ENCODE measurements at regions not wholly inside any gene's neighbourhood (a gene's known extent, or its start where the extent isn't known, plus 50 kb on each side); places are given as distances from the start of the nearest gene placed in this dataset.
"Not testable (repeated sequence)": the region's sequence is repeated elsewhere in the genome, so short reads cannot be mapped to it uniquely, and the experiment has no call there.

DNA sequence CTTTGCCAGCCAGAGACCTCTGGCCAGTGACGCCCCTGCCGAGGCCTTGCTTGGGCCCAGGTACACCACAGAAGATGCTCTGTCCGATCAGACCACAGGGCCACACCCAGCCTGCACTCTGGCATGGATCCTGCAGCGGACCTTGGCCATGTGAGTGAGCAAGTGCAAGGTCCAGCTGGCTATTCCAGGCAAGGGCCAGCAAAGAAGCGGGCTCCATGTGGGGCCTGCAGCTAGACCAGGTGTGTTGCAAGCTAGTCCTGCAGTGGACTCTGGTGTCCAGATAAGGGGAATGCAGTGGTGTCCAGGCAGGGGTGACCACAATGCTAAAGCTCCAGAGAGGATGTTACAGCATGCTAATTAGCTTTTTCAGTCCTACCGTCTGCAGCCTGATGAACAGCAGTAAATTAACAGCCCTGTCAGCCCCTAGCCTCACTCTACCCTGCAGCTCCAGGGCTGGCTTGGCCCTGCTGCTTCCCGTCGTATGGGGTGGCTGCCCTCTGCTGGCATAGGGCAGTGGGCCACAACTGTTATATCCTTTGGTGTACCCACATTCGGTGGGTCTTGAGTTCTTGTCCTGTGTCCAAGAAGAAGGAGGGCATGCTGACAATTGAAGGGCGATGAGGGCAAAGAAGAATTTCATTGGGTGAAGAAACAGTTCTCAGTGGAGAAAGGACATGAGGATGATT lies 284.5 kb upstream of the POU5F2 start:
- DNase-seq = no peak

DNA sequence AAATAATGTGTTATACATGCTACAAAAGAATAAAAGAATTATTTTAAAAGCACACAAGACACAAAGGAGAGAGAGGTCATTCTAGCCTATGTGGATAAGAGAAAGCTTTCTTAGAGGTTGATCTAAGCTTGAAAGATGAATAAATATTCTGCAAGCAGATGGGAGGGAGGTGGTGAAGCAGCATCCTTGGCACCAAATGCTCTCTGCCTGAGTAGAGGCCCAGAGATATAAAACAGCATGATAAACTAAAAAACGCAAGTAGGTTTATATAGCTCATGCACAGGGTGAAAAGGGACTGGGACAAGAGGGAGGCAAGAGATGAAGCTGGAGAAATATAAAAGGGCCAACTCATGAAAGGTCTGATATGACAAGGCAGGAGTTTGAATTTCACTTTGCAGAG lies 283.2 kb upstream of the POU5F2 start:
- DNase-seq = no peak

DNA sequence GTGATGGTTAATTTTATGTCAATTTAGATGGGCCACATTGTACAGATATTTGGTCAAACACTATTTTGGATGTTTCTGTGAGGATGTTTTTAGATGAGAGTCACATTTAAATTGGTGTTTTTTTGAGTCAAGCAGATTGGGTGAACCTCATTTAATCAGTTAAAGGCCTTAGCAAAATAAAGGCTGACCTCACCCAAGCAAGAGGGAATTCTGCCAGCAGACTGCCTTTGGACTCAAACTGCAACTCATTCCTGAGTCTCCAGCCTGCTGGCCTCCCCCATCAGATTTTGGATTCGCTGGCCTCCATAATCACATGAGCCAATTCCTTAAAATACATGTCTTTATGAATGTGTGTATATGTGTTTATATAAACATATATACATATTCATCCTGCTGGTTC lies 282.7 kb upstream of the POU5F2 start:
- DNase-seq = no peak

DNA sequence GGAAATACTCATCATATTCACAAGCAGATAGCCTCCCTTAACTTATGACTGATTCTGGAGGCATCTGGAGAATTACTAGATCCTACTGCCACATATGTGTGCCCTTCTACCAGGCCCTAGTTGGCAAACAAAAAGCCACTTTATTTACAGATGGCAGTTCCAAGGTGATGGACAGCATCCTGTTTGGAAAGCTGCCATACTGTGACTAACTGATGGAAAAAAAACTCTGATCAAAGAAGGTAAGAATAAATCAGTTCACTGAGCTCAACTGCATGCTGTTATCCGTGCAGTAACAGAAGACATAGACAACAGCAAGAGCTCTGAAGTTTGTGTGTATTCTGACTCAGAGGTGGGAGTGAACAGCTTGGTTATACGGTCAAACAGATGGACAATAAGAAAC lies 279.8 kb upstream of the POU5F2 start:
- DNase-seq = peak; percentile 27

DNA sequence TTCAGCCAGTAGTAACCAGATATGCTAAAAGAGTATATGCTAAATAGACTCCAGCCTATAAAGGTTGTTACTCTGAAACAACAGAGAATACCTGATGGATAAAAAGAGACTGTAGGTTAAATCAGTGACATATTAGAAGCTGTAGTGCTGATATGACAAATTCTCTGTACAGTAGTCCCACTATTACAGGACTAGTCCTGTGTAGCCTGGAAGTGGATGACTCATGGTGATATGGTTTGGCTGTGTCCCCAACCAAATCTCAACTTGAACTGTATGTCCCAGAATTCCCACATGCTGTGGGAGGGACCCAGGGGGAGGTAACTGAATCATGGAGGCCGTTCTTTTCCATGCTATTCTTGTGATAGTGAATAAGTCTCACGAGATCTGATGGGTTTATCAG lies 276.2 kb upstream of the POU5F2 start:
- DNase-seq = no peak

- no peak for DNase-seq
Observed at GRCh38 chr5:94010814-94011213, 269.4 kb upstream of the POU5F2 start.

DNA sequence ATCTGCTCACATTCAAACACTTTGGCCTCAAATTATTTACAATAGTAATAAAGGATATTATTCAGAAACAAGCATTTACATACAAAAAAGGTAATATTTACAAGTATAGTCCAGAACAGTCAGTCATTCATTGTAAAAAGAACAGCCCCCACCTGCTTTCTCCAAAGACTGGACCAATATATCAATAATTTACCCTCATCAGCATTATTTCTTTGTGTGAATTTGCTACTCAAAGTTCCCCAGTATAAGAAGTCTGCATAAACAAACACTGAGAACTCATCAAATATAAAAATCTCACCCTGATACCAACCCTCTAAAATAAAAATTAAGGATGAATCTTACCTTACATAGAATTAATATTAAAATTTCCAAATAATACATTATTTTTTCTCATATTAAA lies 267.8 kb upstream of the POU5F2 start:
- DNase-seq = no peak

GRCh38 chr5:93998951-93999455 lies 257.6 kb upstream of the POU5F2 start:
- DNase-seq = no peak

DNA sequence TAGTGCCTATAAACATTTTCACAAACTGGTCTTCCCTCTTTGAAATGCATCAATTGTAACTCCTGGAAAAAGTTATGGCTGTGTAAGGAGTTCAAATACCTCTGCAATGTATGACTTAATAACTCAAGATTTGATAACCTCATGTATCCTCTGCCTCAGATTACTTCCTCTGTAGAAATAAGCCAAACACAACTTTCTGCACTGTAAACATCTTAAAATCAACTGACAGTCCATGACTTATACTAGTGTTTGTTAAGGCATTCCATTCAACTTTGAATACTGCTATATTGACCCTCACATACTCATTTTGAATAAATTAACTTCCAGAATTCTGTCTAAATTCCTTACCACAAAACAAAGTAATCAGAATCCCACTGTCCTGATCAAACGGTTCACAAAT lies 256.2 kb upstream of the POU5F2 start:
- no peak for DNase-seq

DNA sequence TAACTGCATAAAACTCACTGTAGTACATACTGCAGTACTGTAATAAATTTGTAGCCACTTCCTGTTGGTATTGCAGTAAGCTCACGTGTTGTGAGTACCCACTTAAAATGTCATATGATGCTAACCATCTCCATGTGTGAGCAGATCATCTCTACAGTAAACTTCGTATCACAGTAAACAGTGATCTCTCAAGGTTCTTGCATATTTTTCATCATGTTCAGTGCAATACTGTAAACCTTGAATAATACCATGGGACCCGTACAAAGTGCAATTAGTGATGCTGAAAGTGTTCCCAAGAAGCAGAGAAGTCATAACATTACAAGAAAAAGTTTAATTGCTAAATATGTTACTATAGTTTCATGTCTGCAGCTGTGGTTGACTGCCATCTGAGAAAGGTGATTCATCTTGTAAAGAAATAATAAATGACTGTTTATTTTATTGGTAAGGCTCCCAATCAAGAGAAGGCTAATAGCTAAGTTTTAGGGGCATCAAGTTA lies 253.8 kb upstream of the POU5F2 start:
- no peak for DNase-seq

DNA sequence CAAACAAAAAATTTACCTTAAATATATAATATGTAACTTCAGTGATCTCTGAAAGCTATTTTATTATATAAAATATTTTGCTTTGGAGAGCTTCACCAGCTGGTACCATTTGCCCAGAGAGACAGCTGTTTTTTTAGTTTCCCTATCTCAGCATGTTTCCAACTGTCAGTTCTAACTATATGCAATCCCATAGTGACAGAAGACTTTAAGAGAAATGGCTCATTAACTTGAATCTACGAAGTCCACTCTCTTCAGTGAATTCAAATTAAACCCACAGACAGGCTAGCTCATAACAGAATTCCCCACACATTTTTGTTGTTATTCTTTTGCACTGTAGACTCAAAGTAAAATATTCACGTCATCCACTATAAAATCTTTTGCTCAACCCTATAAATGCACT lies 251.8 kb upstream of the POU5F2 start:
- no peak for DNase-seq

- no peak for DNase-seq
Observed at GRCh38 chr5:93990504-93991070, 249.2 kb upstream of the POU5F2 start.

DNA sequence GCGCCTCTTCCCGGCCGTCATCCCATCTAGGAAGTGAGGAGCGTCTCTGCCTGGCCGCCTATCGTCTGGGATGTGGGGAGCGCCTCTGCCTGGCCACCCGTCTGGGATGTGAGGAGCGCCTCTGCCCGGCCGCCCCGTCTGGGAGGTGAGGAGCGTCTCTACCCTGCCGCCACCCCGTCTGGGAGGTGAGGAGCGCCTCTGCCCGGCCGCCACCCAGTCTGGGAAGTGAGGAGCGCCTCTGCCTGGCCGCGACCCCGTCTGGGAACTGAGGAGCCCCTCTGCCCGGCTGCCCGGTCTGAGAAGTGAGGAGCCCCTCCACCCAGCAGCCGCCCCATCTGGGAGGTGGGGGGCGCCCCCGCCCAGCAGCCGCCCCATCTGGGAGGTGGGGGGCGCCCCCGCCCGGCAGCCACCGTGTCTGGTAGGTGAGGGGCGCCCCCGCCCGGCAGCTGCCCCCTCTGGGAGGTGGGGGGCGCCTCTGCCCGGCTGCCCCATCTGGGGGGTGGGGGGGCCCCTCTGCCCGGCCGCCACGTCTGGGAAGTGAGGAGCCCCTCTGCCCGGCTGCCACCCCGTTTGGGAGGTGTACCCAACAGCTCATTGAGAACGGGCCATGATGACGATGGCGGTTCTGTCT lies 244.7 kb upstream of the POU5F2 start:
- DNase-seq = not testable (repeated sequence)

DNA sequence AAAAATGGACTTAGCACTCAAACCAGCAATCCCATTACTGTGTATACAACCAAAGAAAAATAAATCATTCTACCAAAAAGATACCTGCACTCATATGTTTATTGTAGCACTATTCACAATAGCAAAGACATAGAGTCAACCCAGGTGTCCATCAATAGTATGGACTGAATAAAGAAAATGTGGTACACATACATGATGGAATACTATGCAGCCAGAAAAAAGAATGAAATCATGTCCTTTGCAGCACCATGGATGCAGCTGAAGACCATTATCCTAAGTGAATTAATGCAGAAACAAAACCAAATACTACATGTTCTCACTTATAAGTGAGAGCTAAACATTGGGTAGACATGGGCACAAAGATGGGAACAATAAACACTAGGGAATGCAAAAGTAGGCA lies 236.8 kb upstream of the POU5F2 start:
- DNase-seq = no peak

DNA sequence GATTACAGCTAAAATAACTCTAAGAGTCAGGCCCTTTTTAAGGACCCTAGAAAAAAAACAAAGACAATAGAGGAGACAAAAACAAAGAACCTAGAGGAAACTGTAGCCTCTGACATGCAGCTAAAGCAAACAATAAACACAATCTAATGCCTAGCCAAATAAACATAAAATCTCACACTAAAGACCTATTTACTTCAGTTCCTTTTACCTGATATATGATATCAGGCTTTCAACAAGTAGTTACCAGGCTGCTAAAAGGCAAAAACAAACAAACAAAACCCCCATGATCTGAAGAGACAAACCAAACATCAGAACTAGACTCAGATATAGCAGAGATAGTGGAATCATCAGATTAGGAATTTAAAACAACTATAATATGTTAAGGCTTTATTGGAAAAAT lies 226.5 kb upstream of the POU5F2 start:
- peak; percentile 98 for DNase-seq

DNA sequence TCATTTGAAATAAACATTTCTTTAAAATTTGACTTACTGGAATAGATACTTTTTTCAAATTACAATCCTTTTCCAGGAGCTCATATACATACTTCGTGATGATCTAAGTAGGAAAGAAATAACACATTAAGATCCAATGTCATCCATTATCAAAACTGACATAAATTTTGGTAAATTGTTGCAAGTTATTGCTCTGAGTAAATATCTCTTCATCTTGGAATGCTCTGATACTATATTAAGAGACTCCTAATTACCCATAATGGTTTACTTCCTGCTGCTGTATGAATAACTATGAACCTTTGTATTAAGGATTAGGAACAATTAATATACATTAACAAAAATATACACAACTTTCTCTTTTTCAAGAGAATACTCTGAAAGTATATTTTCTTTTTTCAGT lies 223.0 kb upstream of the POU5F2 start:
- no peak for DNase-seq

DNA sequence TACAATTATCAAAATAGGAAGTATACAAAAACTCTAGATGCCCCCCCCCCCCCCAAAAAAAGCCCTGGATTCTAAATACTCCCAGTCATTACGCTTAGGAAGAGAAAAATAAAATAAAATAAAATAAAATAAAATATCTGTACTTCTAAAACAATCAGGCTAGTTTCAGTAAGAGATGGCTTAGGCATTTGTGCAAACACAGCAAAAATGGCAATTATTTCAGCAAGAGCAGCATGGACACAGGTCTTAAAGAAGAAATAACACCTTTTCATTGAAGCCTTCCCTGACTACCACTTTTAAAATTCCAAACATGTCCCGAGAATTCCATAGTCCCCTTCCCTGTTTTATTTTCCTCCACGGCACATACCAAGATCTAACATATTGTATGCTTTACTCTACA lies 218.6 kb upstream of the POU5F2 start:
- DNase-seq = no peak

GRCh38 chr5:93956006-93956405 lies 214.6 kb upstream of the POU5F2 start:
- DNase-seq = no peak

DNA sequence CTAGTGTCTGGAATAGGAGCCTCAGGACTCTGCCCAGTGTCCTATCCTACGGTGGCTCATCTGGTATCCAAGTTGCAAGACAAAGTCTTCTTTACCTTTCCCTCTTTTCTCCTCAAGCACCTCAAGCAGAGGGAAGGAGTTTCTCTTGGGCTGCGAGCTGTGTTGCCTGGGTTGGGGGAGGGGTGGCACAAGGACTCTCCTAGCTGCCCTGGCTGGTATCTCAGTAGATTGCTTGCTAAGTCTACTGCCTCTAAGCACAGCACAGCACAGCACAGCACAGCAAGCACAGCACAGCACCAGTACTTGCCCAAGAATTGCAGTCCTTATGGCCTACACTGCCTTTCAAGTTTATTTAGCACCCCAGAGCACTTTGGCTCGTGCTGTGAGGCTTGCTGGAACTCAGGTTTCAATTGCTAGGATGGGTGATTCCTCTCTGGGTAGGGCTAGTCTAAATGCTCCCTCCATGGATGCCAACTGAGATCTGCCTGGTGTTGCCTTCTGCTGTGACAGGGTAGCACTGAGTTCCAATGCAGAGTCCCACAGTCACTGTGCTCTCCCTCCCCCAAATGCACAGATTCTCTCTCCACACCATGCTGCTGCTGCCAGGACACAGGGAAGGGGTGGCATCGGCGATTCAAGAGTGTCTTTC lies 213.1 kb upstream of the POU5F2 start:
- DNase-seq = no peak

- DNase-seq = no peak
Observed at GRCh38 chr5:93953442-93953841, 212.0 kb upstream of the POU5F2 start.

- peak; percentile 49 for DNase-seq
Observed at GRCh38 chr5:93941897-93942296, 200.5 kb upstream of the POU5F2 start.

DNA sequence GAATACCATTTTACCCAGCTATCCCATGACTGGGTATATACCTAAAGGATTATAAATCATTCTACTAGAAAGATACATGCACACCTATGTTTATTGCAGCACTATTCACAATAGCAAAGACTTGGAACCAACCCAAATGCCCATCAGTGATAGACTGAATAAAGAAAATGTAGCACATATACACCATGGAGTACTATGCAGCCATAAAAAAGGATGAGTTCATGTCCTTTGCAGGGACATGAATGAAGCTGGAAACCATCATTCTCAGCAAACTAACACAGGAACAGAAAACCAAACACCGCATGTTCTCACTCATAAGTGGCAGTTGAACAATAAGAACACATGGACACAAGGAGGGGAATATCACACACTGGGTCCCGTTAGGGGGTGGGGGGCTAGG lies 191.9 kb upstream of the POU5F2 start:
- DNase-seq = not testable (repeated sequence)

- no peak for DNase-seq
Observed at GRCh38 chr5:93930098-93930497, 188.7 kb upstream of the POU5F2 start.

GRCh38 chr5:93929131-93929530 lies 187.7 kb upstream of the POU5F2 start:
- DNase-seq = no peak

Data from NCI-H748 treated with DMSO at 0.1 percent for 48 hours (cell line).